GM12878 (cell line): ENCODE measurements at regions not wholly inside any gene's neighbourhood (a gene's known extent, or its start where the extent isn't known, plus 50 kb on each side); places are given as distances from the start of the nearest gene placed in this dataset.

Experiments used
- ATAC-seq: fragments of 200-7000 bp; cut with Tn5 transposase; 3 replicates; pipeline ENCODE4 v1.9.1; 2020; ENCODE audit warnings: mild to moderate bottlenecking, moderate library complexity
- BruUV-seq: library from RNA; stranded (reverse); fragments of 400-500 nt; replicated peaks from 2 replicates; lab custom pipeline; 2021; lab: Mats Ljungman, UMichigan
- CTCF ChIA-PET: fragments of 300-600 bp; sonication (Branson Sonifier 250); formaldehyde crosslinking; extraction: SDS; loops from one replicate; lab custom pipeline; 2021; ENCODE audit warnings: inconsistent platforms; lab: Yijun Ruan, JAX
- POLR2A ChIA-PET: fragments of 350-600 bp; formaldehyde crosslinking; extraction: SDS; loops from one replicate; lab custom pipeline; 2021; ENCODE audit warnings: inconsistent platforms; lab: Charles Lee
- RAD21 ChIA-PET: fragments of 300-600 bp; sonication (Branson Sonifier 250); formaldehyde crosslinking; loops from one replicate; lab custom pipeline; 2023; ENCODE audit warnings: antibody characterized with exemption; ENCODE audit not compliant: unreplicated experiment; lab: Charles Lee
- SMC1A ChIA-PET: fragments of 300-600 bp; sonication (Branson Sonifier 250); formaldehyde crosslinking; loops from one replicate; lab custom pipeline; 2023; ENCODE audit not compliant: unreplicated experiment, uncharacterized antibody; lab: Charles Lee
- DNase-seq: peaks from one replicate; pipeline ENCODE4 v3.0.0-alpha.2; 2011; ENCODE audit warnings: low read depth, low spot score
- FAIRE-seq: peaks from 3 replicates; lab custom pipeline; 2011; peaks lifted over from hg19 to GRCh38; lab: Jason Lieb, UNC
- H2AFZ ChIP-seq: 2 replicates; pipeline ENCODE4 v1.6.0; 2011; ENCODE audit warnings: low read depth, low read length, control low read depth; ENCODE audit not compliant: control insufficient read depth
- H3K27ac ChIP-seq: 2 replicates; pipeline ENCODE4 v1.5.1; 2011; ENCODE audit warnings: control low read depth; ENCODE audit not compliant: control insufficient read depth, insufficient read depth
- H3K27me3 ChIP-seq, 2 experiments: replicated peaks in 1 of 2; 2 replicates each; pipeline versions ENCODE4 v1.6.0 to v1.6.1; 2011; ENCODE audit warnings: low read length in 1 of 2; ENCODE audit not compliant: control insufficient read depth in 2 of 2, insufficient read depth in 2 of 2
- H3K36me3 ChIP-seq, 2 experiments: 2 replicates each; pipeline ENCODE4 v1.5.1; 2011; ENCODE audit warnings: low read length in 1 of 2; ENCODE audit not compliant: control insufficient read depth in 2 of 2, insufficient read depth in 2 of 2
- H3K4me1 ChIP-seq: 2 replicates; pipeline ENCODE4 v1.6.1; 2011; ENCODE audit warnings: mild to moderate bottlenecking, low read length, moderate library complexity, mixed read lengths; ENCODE audit not compliant: control insufficient read depth, insufficient read depth
- H3K4me2 ChIP-seq: 2 replicates; pipeline ENCODE4 v1.6.0; 2011; ENCODE audit warnings: control low read depth; ENCODE audit not compliant: control insufficient read depth, insufficient read depth
- H3K4me3 ChIP-seq: fragments of 200-600 bp; sonication (generic); 2 replicates; pipeline ENCODE4 v1.5.1; 2016
- H3K79me2 ChIP-seq: 2 replicates; pipeline ENCODE4 v1.6.0; 2011; ENCODE audit warnings: low read length; ENCODE audit not compliant: control insufficient read depth, insufficient read depth
- H3K9ac ChIP-seq: 2 replicates; pipeline ENCODE4 v1.8.0; 2011; ENCODE audit warnings: low read length, control low read depth, mixed read lengths; ENCODE audit not compliant: control insufficient read depth, insufficient read depth
- H3K9me3 ChIP-seq: replicated peaks from 3 replicates; pipeline ENCODE4 v1.5.1; 2011; ENCODE audit warnings: mild to moderate bottlenecking, low read length; ENCODE audit not compliant: control insufficient read depth, insufficient read depth
- H4K20me1 ChIP-seq: 2 replicates; pipeline ENCODE4 v1.6.0; 2011; ENCODE audit not compliant: control insufficient read depth, insufficient read depth
- EZH2 ChIP-seq: IDR thresholded peaks from 2 replicates; pipeline ENCODE4 v1.6.1; 2012; ENCODE audit warnings: low read depth, mild to moderate bottlenecking, control low read depth, inconsistent platforms, low read length, borderline replicate concordance; ENCODE audit not compliant: control insufficient read depth
- GATAD2B ChIP-seq: fragments of 450-650 bp; conservative IDR thresholded peaks from 2 replicates; pipeline ENCODE4 v1.6.1; 2017; ENCODE audit warnings: low read depth, mild to moderate bottlenecking, moderate library complexity
- IRF4 ChIP-seq: IDR thresholded peaks from 2 replicates; pipeline ENCODE4 v1.6.1; 2011; ENCODE audit warnings: low read depth, low read length
- NR2C1 ChIP-seq: fragments of 450-650 bp; IDR thresholded peaks from 2 replicates; pipeline ENCODE4 v1.6.1; 2017; ENCODE audit warnings: antibody characterized with exemption, mild to moderate bottlenecking, moderate library complexity
- POU2F2 ChIP-seq: IDR thresholded peaks from 3 replicates; pipeline ENCODE4 v1.6.1; 2011; ENCODE audit warnings: low read depth, mild to moderate bottlenecking, low read length, borderline replicate concordance
- RCOR1 ChIP-seq: conservative IDR thresholded peaks from 2 replicates; pipeline ENCODE4 v1.6.1; 2012; ENCODE audit warnings: low read depth, low read length, improper control_type of control experiment
- ZBTB40 ChIP-seq: fragments of 450-650 bp; IDR thresholded peaks from 2 replicates; pipeline ENCODE4 v1.6.1; 2016; ENCODE audit warnings: mild to moderate bottlenecking, moderate library complexity, borderline replicate concordance
- ZSCAN29 ChIP-seq: fragments of 450-650 bp; IDR thresholded peaks from 2 replicates; pipeline ENCODE4 v1.6.1; 2017; ENCODE audit warnings: mild to moderate bottlenecking, moderate library complexity
- WGBS: methylation state at CpG from one replicate; pipeline ENCODE4 v1.1.6; 2016; ENCODE audit warnings: low lambda C conversion rate; ENCODE audit not compliant: insufficient replicate concordance, insufficient coverage; ENCODE audit errors: missing lambda C conversion rate; 5-methylcytosine and 5-hydroxymethylcytosine counted together
- in situ Hi-C: fragments of 300-500 bp; cut with MboI; formaldehyde crosslinking; loops from 9 replicates; pipeline ENCODE4 v1.14.3; 2018; ENCODE audit warnings: mixed read lengths
- intact Hi-C: fragments of 100-400 bp; cut with micrococcal nuclease; formaldehyde crosslinking; loops from one replicate; pipeline ENCODE4 v1.14.2; 2022; ENCODE audit not compliant: unreplicated experiment

- no peaks in the 10 kb centered on the region for H3K4me1 ChIP-seq
- FAIRE-seq (no peak), ATAC-seq (no peak; the same call in 2 of the 3 replicates), DNase-seq (no peak)
- no peak overlapping the region for H2AFZ ChIP-seq
- intact Hi-C loops, result no loop called here
- H3K9ac ChIP-seq, result no peak overlapping the region
- ChIA-PET RAD21 (no interaction called here), POLR2A (no interaction called here), SMC1A (interaction anchor here (1.2 kb wide), 1 partner anchor 448 kb away, joined by 3 read pairs; no protein-coding TSS in a partner anchor), CTCF (no interaction called here)
- WGBS, result 3% methylated on average over 2 of the region's 2 CpGs
- H3K27me3 ChIP-seq, result no peaks in the 10 kb centered on the region
- no peaks in the 10 kb centered on the region for H3K79me2 ChIP-seq
- H3K27ac ChIP-seq, result no peak overlapping the region
- H3K36me3 ChIP-seq, result no peaks in the 10 kb centered on the region
- no TSS peak for BruUV-seq
- no peaks in the 10 kb centered on the region for H4K20me1 ChIP-seq
- H3K4me2 ChIP-seq, result no peak overlapping the region
- H3K9me3 ChIP-seq, result no peaks in the 10 kb centered on the region
- in situ Hi-C loops, result no loop called here
- no peak for TF ChIP-seq RCOR1
- TF ChIP-seq EZH2, result no peak
- no peak for TF ChIP-seq ZBTB40
- TF ChIP-seq NR2C1, result no peak
- no peak for TF ChIP-seq ZSCAN29
- no peak for TF ChIP-seq POU2F2
- no peak for TF ChIP-seq GATAD2B
- no peak for TF ChIP-seq IRF4
- H3K4me3 ChIP-seq, result no peak overlapping the region
Observed at GRCh38 chr4:71663780-71664179, 120.1 kb downstream of the GC start.
